Mesendoderm (in vitro differentiated cells): ENCODE measurements at regions not wholly inside any gene's neighbourhood (a gene's known extent, or its start where the extent isn't known, plus 50 kb on each side); places are given as distances from the start of the nearest gene placed in this dataset.

ENCODE experiments used
- DNase-seq: peaks from one replicate; pipeline ENCODE4 v3.0.0; 2013
- H2AK5ac ChIP-seq: 2 replicates; pipeline ENCODE4 v1.6.1; 2013; ENCODE audit warnings: low read length, inconsistent platforms
- H2BK120ac ChIP-seq: 2 replicates; pipeline ENCODE4 v1.6.1; 2013; ENCODE audit warnings: low read depth, mild to moderate bottlenecking, low read length, moderate library complexity, mixed read lengths
- H2BK15ac ChIP-seq: replicated peaks from 2 replicates; pipeline ENCODE4 v1.6.1; 2013; ENCODE audit warnings: low read depth, mild to moderate bottlenecking, moderate library complexity
- H2BK5ac ChIP-seq: 2 replicates; pipeline ENCODE4 v1.6.1; 2013; ENCODE audit warnings: low read length, inconsistent platforms
- H3K18ac ChIP-seq: 2 replicates; pipeline ENCODE4 v1.6.1; 2013; ENCODE audit warnings: mild to moderate bottlenecking, low read length, mixed read lengths
- H3K23ac ChIP-seq: one replicate; pipeline ENCODE4 v1.6.1; 2013; ENCODE audit warnings: low read length
- H3K27ac ChIP-seq: 2 replicates; pipeline ENCODE4 v1.5.1; 2013; ENCODE audit warnings: low read depth, mild to moderate bottlenecking, inconsistent platforms, low read length, moderate library complexity
- H3K27me3 ChIP-seq: 2 replicates; pipeline ENCODE4 v1.6.1; 2013; ENCODE audit warnings: low read length, control low read depth, mild to moderate bottlenecking, inconsistent platforms; ENCODE audit not compliant: insufficient read depth, poor library complexity
- H3K36me3 ChIP-seq: 2 replicates; pipeline ENCODE4 v1.6.1; 2013; ENCODE audit warnings: low read length, inconsistent platforms; ENCODE audit not compliant: control insufficient read depth, insufficient read depth
- H3K4ac ChIP-seq: one replicate; pipeline ENCODE4 v1.6.1; 2013; ENCODE audit warnings: low read depth, mild to moderate bottlenecking, low read length, moderate library complexity
- H3K4me1 ChIP-seq: 2 replicates; pipeline ENCODE4 v1.6.1; 2013; ENCODE audit warnings: low read depth, low read length, inconsistent platforms; ENCODE audit not compliant: control insufficient read depth
- H3K4me2 ChIP-seq: 2 replicates; pipeline ENCODE4 v1.6.1; 2013; ENCODE audit warnings: low read length
- H3K4me3 ChIP-seq: 2 replicates; pipeline ENCODE4 v1.5.1; 2013; ENCODE audit warnings: mild to moderate bottlenecking, low read length
- H3K56ac ChIP-seq: one replicate; pipeline ENCODE4 v1.6.1; 2013; ENCODE audit warnings: low read length
- H3K79me1 ChIP-seq: 2 replicates; pipeline ENCODE4 v1.6.1; 2013; ENCODE audit warnings: low read length, inconsistent platforms
- H3K79me2 ChIP-seq: 2 replicates; pipeline ENCODE4 v1.6.1; 2013; ENCODE audit warnings: mild to moderate bottlenecking, low read length; ENCODE audit not compliant: control insufficient read depth, insufficient read depth
- H3K9ac ChIP-seq: 2 replicates; pipeline ENCODE4 v1.6.1; 2013; ENCODE audit warnings: low read length, inconsistent platforms
- H4K5ac ChIP-seq: one replicate; pipeline ENCODE4 v1.6.1; 2013; ENCODE audit warnings: low read length
- H4K8ac ChIP-seq: one replicate; pipeline ENCODE4 v1.6.1; 2013; ENCODE audit warnings: low read depth, mild to moderate bottlenecking, control low read depth, low read length, moderate library complexity
- WGBS: extraction: QIAGEN DNeasy Blood & Tissue Kit; methylation state at CpG from one replicate; pipeline ENCODE4 v1.1.7; 2013; ENCODE audit warnings: low lambda C conversion rate, missing lambda C conversion rate; ENCODE audit not compliant: insufficient coverage; ENCODE audit errors: extremely low coverage; 5-methylcytosine and 5-hydroxymethylcytosine counted together

DNA sequence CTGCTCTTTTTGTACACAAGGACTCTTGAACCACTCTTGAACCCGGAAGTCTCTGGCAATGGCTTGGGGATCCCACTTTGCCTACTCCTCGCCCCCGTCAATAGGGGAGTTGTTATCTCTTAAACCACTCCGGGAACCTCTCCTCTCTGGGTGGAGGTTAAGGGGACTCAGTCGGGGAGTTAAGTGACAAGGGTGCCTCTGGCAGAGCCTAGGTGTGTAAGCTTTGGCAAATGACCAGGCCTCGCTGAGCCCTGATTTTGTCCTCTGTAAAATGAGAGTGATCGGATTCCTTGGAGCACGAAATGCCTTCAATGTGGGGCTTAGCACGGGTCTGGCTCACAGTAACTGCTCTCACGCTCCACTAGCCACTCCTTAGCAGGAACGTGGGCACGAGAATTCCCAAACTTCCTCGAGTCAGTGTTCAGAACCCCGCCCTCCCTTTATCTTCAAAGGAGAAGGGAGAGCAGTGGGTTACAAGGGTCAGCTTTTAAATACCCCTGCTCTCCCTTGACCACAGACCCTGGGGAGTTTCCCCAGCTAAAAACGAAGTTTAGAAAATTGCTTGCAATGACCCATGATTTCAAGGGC is 193.3 kb downstream of the KATNAL1 start:
- Histone ChIP-seq H4K8ac (no peak overlapping the region), H3K36me3 (no peaks in the 10 kb centered on the region), H3K4me1 (peaks cover 7% of the 10 kb centered on the region), H3K9ac (peak overlapping the region; percentile 53), H3K18ac (peak overlapping the region; percentile 91), H3K4me3 (no peak overlapping the region), H3K27ac (peak overlapping the region; percentile 20), H3K23ac (no peak overlapping the region), H3K79me2 (no peaks in the 10 kb centered on the region), H3K56ac (peak overlapping the region; percentile 76), H3K27me3 (no peaks in the 10 kb centered on the region), H3K4ac (peak overlapping the region; percentile 81), H2BK5ac (peak overlapping the region; percentile 23), H3K79me1 (no peaks in the 10 kb centered on the region), H2BK120ac (peak overlapping the region; percentile 7), H4K5ac (peak overlapping the region; percentile 78), H2AK5ac (peak overlapping the region; percentile 15), H2BK15ac (no peak overlapping the region), H3K4me2 (peak overlapping the region; percentile 32)
- peak; percentile 49 for DNase-seq
- WGBS, result no CpG with 5 or more reads among the region's 15 CpGs

DNA sequence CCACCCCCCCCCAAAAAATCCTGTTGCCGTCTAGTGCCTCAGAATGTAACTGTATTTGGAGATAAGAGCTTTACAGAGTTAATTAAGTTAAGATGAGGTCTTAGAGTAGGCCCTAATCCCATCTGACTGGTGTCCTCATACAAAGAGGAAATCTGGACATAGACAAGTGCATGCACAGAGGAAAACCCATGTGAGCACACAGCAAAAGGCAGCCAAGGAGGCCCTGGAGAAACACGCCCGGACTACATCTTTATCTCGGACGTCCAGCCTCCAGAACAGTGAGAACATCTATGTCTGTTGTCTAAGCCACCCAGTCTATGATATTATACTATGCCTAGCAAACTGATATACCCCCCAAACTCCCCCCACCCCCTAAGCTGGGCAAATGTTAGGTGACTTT is 193.8 kb downstream of the KATNAL1 start:
- Histone ChIP-seq H2BK5ac (no peak overlapping the region), H2BK15ac (no peak overlapping the region), H3K36me3 (no peaks in the 10 kb centered on the region), H2AK5ac (no peak overlapping the region), H4K8ac (no peak overlapping the region), H3K79me1 (no peaks in the 10 kb centered on the region), H3K4me2 (no peak overlapping the region), H3K4me1 (peaks cover 7% of the 10 kb centered on the region), H3K23ac (no peak overlapping the region), H3K56ac (peak overlapping the region; percentile 76), H3K27me3 (no peaks in the 10 kb centered on the region), H3K18ac (peak overlapping the region; percentile 91), H4K5ac (no peak overlapping the region), H3K27ac (no peak overlapping the region), H3K4me3 (no peak overlapping the region), H3K79me2 (no peaks in the 10 kb centered on the region), H3K9ac (no peak overlapping the region), H3K4ac (peak overlapping the region; percentile 81), H2BK120ac (no peak overlapping the region)
- DNase-seq, result no peak
- WGBS, result no CpG with 5 or more reads among the region's 5 CpGs

DNA sequence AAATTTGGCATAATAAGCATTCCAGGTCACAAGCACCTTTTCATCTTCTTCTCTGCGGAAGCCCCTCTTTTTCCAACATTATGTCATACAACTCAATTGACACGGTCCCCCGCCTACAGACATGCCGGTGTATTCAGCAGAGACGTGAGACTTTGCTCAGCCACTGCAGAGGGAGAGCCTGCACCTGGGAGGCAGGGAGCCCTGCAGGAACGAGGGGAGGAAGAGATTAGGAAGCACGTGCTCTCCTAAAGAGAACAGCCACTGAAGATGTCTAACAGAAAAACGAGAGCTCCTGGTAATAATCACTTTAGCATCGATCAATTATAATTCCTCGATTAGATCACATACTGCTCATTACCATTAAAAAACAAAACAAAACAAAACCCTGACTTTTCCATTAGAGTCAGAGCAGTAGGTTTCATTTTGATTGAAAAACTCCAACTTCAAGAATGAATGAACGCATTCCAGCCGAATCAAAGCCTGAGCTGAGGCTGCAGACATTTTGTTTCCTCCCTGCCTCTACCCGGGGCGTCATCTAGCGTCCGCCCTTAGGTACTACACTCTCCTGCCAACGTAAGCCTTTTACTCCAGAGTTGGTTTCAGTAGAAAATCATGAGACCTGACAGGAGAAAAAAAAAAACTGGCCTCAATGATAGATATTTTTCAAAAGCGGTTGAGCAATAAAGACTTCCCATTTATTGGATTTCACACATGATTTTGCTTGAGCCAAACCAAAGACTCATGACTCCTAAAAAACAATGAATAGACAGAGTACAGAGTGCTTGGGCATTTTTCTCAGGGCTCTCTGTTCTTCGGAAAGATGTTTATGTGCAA is 194.5 kb downstream of the KATNAL1 start:
- H2BK15ac ChIP-seq, result no peak overlapping the region
- peak overlapping the region; percentile 5 for H3K9ac ChIP-seq
- H3K27me3 ChIP-seq, result no peaks in the 10 kb centered on the region
- no peak overlapping the region for H3K4me2 ChIP-seq
- H3K79me1 ChIP-seq, result no peaks in the 10 kb centered on the region
- H3K36me3 ChIP-seq, result no peaks in the 10 kb centered on the region
- peak overlapping the region; percentile 53 for H4K5ac ChIP-seq
- WGBS, result no CpG with 5 or more reads among the region's 19 CpGs
- H3K56ac ChIP-seq, result peak overlapping the region; percentile 61
- H2AK5ac ChIP-seq, result peak overlapping the region; percentile 52
- no peaks in the 10 kb centered on the region for H3K79me2 ChIP-seq
- H3K4me3 ChIP-seq, result no peak overlapping the region
- peak; percentile 90 for DNase-seq
- no peak overlapping the region for H3K23ac ChIP-seq
- peaks cover 7% of the 10 kb centered on the region for H3K4me1 ChIP-seq
- H2BK120ac ChIP-seq, result peak overlapping the region; percentile 19
- no peak overlapping the region for H3K27ac ChIP-seq
- H4K8ac ChIP-seq, result no peak overlapping the region
- peak overlapping the region; percentile 84 for H2BK5ac ChIP-seq
- peak overlapping the region; percentile 44 for H3K18ac ChIP-seq
- peak overlapping the region; percentile 44 for H3K4ac ChIP-seq

DNA sequence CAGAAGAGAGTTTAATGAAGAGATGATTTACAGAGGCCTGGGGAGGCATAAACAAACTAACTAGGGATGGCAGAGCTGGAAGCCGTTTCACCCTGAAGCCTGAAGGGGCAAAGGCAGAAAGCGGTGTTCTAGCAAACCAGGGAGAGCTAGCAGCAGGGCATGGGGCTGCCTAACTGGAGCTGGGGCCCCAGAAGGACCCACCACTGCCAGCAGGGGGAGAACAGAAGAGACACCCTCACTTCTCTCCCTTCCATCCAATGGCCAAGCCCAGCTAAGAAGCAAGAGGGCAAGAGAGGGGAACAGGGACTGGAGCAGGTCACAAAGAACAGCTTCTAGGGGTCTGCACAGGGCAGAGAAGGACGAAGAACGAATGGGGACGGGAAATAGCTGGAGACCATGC is 195.5 kb downstream of the KATNAL1 start:
- WGBS, result no CpG with 5 or more reads among the region's 5 CpGs
- H3K27me3 ChIP-seq, result no peaks in the 10 kb centered on the region
- H3K56ac ChIP-seq, result peak overlapping the region; percentile 53
- no peak overlapping the region for H3K4me3 ChIP-seq
- no peaks in the 10 kb centered on the region for H3K79me2 ChIP-seq
- no peak overlapping the region for H3K4me2 ChIP-seq
- no peaks in the 10 kb centered on the region for H3K36me3 ChIP-seq
- H2AK5ac ChIP-seq, result peak overlapping the region; percentile 7
- no peak overlapping the region for H3K9ac ChIP-seq
- no peak overlapping the region for H4K5ac ChIP-seq
- no peak overlapping the region for H3K4ac ChIP-seq
- no peak overlapping the region for H4K8ac ChIP-seq
- H3K79me1 ChIP-seq, result no peaks in the 10 kb centered on the region
- peaks cover 7% of the 10 kb centered on the region for H3K4me1 ChIP-seq
- H2BK5ac ChIP-seq, result no peak overlapping the region
- no peak overlapping the region for H3K23ac ChIP-seq
- no peak overlapping the region for H3K27ac ChIP-seq
- no peak overlapping the region for H2BK120ac ChIP-seq
- peak; percentile 54 for DNase-seq
- H3K18ac ChIP-seq, result peak overlapping the region; percentile 44
- no peak overlapping the region for H2BK15ac ChIP-seq

DNA sequence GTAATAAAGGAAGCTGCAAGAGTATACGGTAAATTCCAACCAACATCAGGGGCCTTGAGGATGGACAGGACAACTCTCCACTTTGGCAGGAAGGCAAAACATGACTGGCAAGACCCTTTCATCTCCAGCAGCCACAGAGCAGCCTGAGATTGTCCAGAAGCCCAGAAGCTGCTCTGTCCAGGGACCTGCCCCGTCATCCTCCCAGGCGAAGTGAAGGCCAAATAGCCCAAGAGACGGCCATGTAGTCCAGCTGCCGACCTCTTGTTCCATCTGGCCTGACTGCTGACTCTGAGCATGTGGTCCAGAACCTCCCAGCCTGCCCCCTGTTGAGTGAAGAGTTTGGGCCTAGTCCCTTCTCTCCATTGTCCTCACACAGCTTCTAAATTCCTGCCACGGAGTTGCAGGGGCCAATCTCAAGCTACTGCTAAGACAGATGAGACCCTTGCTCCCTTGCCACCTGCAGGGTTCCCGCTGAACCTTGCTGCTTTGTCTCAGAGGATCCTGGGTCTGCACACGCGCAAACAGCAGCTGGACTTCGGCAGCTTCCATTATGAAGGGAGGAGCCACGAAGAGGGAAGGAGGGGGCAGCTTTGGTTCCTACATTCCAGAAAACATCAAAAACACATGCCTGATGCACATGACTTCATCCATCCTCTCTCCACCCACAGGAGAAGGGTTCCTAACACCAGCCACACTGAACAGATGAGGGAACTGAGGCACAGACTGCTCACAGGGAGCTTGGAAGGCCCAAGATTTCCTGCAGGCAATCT is 196.9 kb downstream of the KATNAL1 start:
- Histone ChIP-seq H3K79me1 (no peaks in the 10 kb centered on the region), H2BK120ac (no peak overlapping the region), H4K5ac (no peak overlapping the region), H2AK5ac (no peak overlapping the region), H3K79me2 (no peaks in the 10 kb centered on the region), H3K18ac (no peak overlapping the region), H3K27me3 (no peaks in the 10 kb centered on the region), H2BK15ac (no peak overlapping the region), H3K4me1 (peaks cover 7% of the 10 kb centered on the region), H3K9ac (no peak overlapping the region), H2BK5ac (no peak overlapping the region), H3K23ac (no peak overlapping the region), H3K4me3 (no peak overlapping the region), H3K27ac (no peak overlapping the region), H4K8ac (no peak overlapping the region), H3K36me3 (no peaks in the 10 kb centered on the region), H3K56ac (no peak overlapping the region), H3K4ac (no peak overlapping the region), H3K4me2 (no peak overlapping the region)
- WGBS, result no CpG with 5 or more reads among the region's 11 CpGs
- no peak for DNase-seq
